B cell (primary cell): ENCODE measurements at regions not wholly inside any gene's neighbourhood (a gene's known extent, or its start where the extent isn't known, plus 50 kb on each side); places are given as distances from the start of the nearest gene placed in this dataset.

Source experiments
- ATAC-seq: fragments of 200-7000 bp; cut with Tn5 transposase; one replicate; pipeline ENCODE4 v1.10.0; 2021; ENCODE audit warnings: low read depth, mild to moderate bottlenecking, moderate number of reproducible peaks, moderate library complexity
- CTCF ChIA-PET: fragments of 350-600 bp; sonication (Branson Sonifier 250); formaldehyde crosslinking; loops from one replicate; lab custom pipeline; 2021; ENCODE audit warnings: antibody characterized with exemption, inconsistent platforms; lab: Charles Lee
- POLR2A ChIA-PET: fragments of 350-600 bp; sonication (Branson Sonifier 250); formaldehyde crosslinking; loops from one replicate; lab custom pipeline; 2021; ENCODE audit warnings: antibody characterized with exemption; lab: Charles Lee
- DNase-seq: peaks from one replicate; pipeline ENCODE4 v3.0.0; 2013
- H2AFZ ChIP-seq: 2 replicates; pipeline ENCODE4 v1.6.1; 2012; ENCODE audit warnings: mild to moderate bottlenecking, low read depth, low read length; ENCODE audit not compliant: insufficient read depth, poor library complexity, severe bottlenecking
- H3K27ac ChIP-seq, 2 donors: 1 replicate in 1 of 2; 2 replicates in 1 of 2; pipeline ENCODE4 v1.5.1; 2012 to 2013; ENCODE audit warnings: low read length in 2 of 2, mild to moderate bottlenecking in 2 of 2, moderate library complexity in 1 of 2
- H3K27me3 ChIP-seq, 4 experiments: fragments of 200-600 bp in 1 of 4; sonication (generic) in 1 of 4; replicated peaks in 1 of 4; 1 replicate in 2 of 4; 2 replicates in 2 of 4; pipeline versions ENCODE4 v1.6.1 to v1.7.0; 2013 to 2016; ENCODE audit warnings: low read length in 3 of 4, mild to moderate bottlenecking in 2 of 4, mixed read lengths in 1 of 4, moderate library complexity in 1 of 4; ENCODE audit not compliant: insufficient read depth in 4 of 4, control insufficient read depth in 3 of 4; ENCODE audit errors: control extremely low read depth in 1 of 4
- H3K36me3 ChIP-seq, 2 experiments: replicated peaks in 1 of 2; 1 replicate in 1 of 2; 2 replicates in 1 of 2; pipeline versions ENCODE4 v1.6.1 to v1.7.1; 2013; ENCODE audit warnings: low read length in 1 of 2; ENCODE audit not compliant: insufficient read depth in 2 of 2, control insufficient read depth in 1 of 2; ENCODE audit errors: control extremely low read depth in 1 of 2, extremely low read depth in 1 of 2
- H3K4me1 ChIP-seq, 2 donors: fragments of 200-600 bp in 1 of 2; sonication (generic) in 1 of 2; 1 replicate in 1 of 2; 2 replicates in 1 of 2; pipeline versions ENCODE4 v1.5.1 to v1.6.1; 2013 to 2017; ENCODE audit warnings: low read length in 2 of 2; ENCODE audit not compliant: control insufficient read depth in 2 of 2, insufficient read depth in 2 of 2
- H3K4me2 ChIP-seq: replicated peaks from 2 replicates; pipeline ENCODE3; 2012; ENCODE audit warnings: mild to moderate bottlenecking, low read depth, low read length; ENCODE audit not compliant: poor library complexity, severe bottlenecking
- H3K4me3 ChIP-seq, 5 experiments: fragments of 200-600 bp in 1 of 5; sonication (generic) in 1 of 5; 1 replicate in 3 of 5; 2 replicates in 2 of 5; pipeline versions ENCODE4 v1.5.1 to v1.7.0; 2011 to 2016; ENCODE audit warnings: low read length in 4 of 5, mild to moderate bottlenecking in 4 of 5, low read depth in 2 of 5, control low read depth in 1 of 5, moderate library complexity in 1 of 5; ENCODE audit not compliant: insufficient read depth in 1 of 5; ENCODE audit errors: control extremely low read depth in 1 of 5, extremely low read depth in 1 of 5
- H3K79me2 ChIP-seq: fragments of 200-600 bp; sonication (generic); one replicate; pipeline ENCODE4 v1.6.0; 2016; ENCODE audit warnings: low read length; ENCODE audit not compliant: control insufficient read depth, insufficient read depth
- H3K9ac ChIP-seq: fragments of 200-600 bp; sonication (generic); 2 replicates; pipeline ENCODE4 v1.6.1; 2017; ENCODE audit warnings: mild to moderate bottlenecking, low read length, moderate library complexity
- H3K9me3 ChIP-seq, 3 donors: one replicate each; pipeline versions ENCODE4 v1.6.1 to v1.7.1; 2013; ENCODE audit warnings: low read length in 2 of 3; ENCODE audit not compliant: control insufficient read depth in 2 of 3, insufficient read depth in 1 of 3; ENCODE audit errors: control extremely low read depth in 1 of 3
- H4K20me1 ChIP-seq: 2 replicates; pipeline ENCODE4 v1.6.0; 2012; ENCODE audit warnings: mild to moderate bottlenecking, low read length; ENCODE audit not compliant: insufficient read depth, control insufficient read depth, poor library complexity, severe bottlenecking
- H3K27ac Mint-ChIP-seq: one replicate; pipeline ENCODE4 v1.8.0; 2021; ENCODE audit warnings: mixed read lengths
- H3K27me3 Mint-ChIP-seq: one replicate; pipeline ENCODE4 v1.8.0; 2021; ENCODE audit warnings: mixed read lengths
- H3K4me1 Mint-ChIP-seq: one replicate; pipeline ENCODE4 v1.8.0; 2021; ENCODE audit warnings: mixed read lengths
- H3K4me3 Mint-ChIP-seq: one replicate; pipeline ENCODE4 v1.8.0; 2021; ENCODE audit warnings: mixed read lengths
- H3K9me3 Mint-ChIP-seq: one replicate; pipeline ENCODE4 v1.8.0; 2022; ENCODE audit warnings: mixed read lengths; ENCODE audit not compliant: insufficient read depth
- EZH2 ChIP-seq: IDR thresholded peaks from 2 replicates; pipeline ENCODE4 v1.6.1; 2012; ENCODE audit warnings: borderline replicate concordance, low read depth, mild to moderate bottlenecking, moderate library complexity, low read length; ENCODE audit not compliant: insufficient read depth, poor library complexity, severe bottlenecking
- WGBS: methylation state at CpG from one replicate; pipeline ENCODE4 v1.1.5; 2013; ENCODE audit warnings: missing lambda C conversion rate; ENCODE audit not compliant: insufficient coverage; 5-methylcytosine and 5-hydroxymethylcytosine counted together
- intact Hi-C: fragments of 100-400 bp; cut with micrococcal nuclease; formaldehyde crosslinking; loops from one replicate; pipeline ENCODE4 v1.10.0; 2022
- TF ChIP-seq, protein P1 (sequence below): fragments of 200-600 bp; IDR thresholded peaks from one replicate; pipeline ENCODE4 v1.8.0; 2022; ENCODE audit warnings: antibody characterized with exemption, mild to moderate bottlenecking

DNA sequence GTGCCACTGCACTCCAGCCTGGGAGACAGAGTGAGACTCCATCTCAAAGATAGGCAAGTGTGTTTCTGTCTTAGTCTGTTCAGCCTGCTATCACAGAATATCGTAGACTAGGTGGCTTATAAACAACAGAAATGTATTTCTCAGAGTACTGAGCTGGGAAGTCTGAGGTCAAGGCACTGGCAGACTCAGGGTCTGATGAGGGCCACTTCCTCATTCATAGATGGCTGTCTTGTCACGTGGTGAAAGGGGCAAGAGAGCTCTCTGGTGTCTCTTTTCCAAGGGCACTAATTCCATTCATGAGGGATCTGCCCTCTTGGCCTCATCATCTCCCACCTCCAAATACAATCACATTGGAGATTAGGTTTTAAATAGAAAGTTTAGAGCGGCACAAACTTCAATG lies 95.6 kb upstream of the PHACTR3 start:
- Histone ChIP-seq H3K4me1 (no peaks in the 10 kb centered on the region), H3K9me3 (no peaks in the 10 kb centered on the region), H4K20me1 (no peaks in the 10 kb centered on the region), H3K36me3 (no peaks in the 10 kb centered on the region), H3K9ac (no peak overlapping the region), H3K4me3 (no peak overlapping the region), H3K27ac (no peak overlapping the region), H2AFZ (no peak overlapping the region), H3K4me2 (no peak overlapping the region), H3K27me3 (peaks cover 0 to 3% (median 0%) of the 10 kb centered on the region in 4 experiments), H3K79me2 (no peaks in the 10 kb centered on the region)
- CTCF ChIA-PET, result interaction anchor here (2.8 kb wide), 1 partner anchor 13 kb away, joined by 11 read pairs; no protein-coding TSS in a partner anchor
- TF ChIP-seq, protein P1, sequence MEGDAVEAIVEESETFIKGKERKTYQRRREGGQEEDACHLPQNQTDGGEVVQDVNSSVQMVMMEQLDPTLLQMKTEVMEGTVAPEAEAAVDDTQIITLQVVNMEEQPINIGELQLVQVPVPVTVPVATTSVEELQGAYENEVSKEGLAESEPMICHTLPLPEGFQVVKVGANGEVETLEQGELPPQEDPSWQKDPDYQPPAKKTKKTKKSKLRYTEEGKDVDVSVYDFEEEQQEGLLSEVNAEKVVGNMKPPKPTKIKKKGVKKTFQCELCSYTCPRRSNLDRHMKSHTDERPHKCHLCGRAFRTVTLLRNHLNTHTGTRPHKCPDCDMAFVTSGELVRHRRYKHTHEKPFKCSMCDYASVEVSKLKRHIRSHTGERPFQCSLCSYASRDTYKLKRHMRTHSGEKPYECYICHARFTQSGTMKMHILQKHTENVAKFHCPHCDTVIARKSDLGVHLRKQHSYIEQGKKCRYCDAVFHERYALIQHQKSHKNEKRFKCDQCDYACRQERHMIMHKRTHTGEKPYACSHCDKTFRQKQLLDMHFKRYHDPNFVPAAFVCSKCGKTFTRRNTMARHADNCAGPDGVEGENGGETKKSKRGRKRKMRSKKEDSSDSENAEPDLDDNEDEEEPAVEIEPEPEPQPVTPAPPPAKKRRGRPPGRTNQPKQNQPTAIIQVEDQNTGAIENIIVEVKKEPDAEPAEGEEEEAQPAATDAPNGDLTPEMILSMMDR, result no peak
- TF ChIP-seq EZH2, result no peak
- DNase-seq (no peak), ATAC-seq (no peak)
- Mint-ChIP-seq H3K27ac (no peak overlapping the region), H3K27me3 (peaks cover 15% of the 10 kb centered on the region), H3K4me1 (no peaks in the 10 kb centered on the region), H3K4me3 (no peak overlapping the region), H3K9me3 (no peaks in the 10 kb centered on the region)
- intact Hi-C loops, result no loop called here
- POLR2A ChIA-PET, result no interaction called here
- 67% methylated on average over 1 of the region's 3 CpGs for WGBS

DNA sequence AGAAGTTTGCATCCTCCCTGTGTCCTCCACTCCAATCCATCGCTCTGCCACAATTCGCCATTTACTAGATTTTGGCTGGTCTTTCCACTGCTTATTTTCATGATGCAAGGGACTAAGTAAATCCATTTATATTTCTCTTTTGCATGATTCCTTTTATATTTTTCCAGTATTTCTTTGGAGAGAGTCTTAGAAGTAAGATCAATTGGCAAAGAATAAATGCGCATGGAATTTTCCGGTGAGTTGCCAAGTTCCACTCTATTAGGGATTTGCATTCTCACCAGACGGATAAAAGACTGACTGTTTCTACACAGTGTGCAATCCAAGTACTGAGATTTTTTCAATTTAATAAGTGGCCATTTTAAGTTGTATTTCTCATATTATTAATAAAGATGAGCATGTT lies 91.7 kb upstream of the PHACTR3 start:
- Histone ChIP-seq H3K27ac (no peak overlapping the region), H3K9ac (no peak overlapping the region), H3K4me1 (no peaks in the 10 kb centered on the region), H3K9me3 (peaks cover 0 to 8% (median 0%) of the 10 kb centered on the region in 3 donors), H3K4me3 (no peak overlapping the region), H4K20me1 (no peaks in the 10 kb centered on the region), H3K27me3 (peaks cover 0 to 17% (median 1%) of the 10 kb centered on the region in 4 experiments), H2AFZ (no peak overlapping the region), H3K79me2 (no peaks in the 10 kb centered on the region), H3K36me3 (no peaks in the 10 kb centered on the region), H3K4me2 (no peak overlapping the region)
- H3K4me3 Mint-ChIP-seq, result no peak overlapping the region
- DNase-seq (no peak), ATAC-seq (no peak)
- POLR2A ChIA-PET, result no interaction called here
- 100% methylated on average over 2 of the region's 5 CpGs for WGBS
- no peak for TF ChIP-seq EZH2
- TF ChIP-seq, protein P1, result no peak
- no peaks in the 10 kb centered on the region for H3K4me1 Mint-ChIP-seq
- intact Hi-C loops, result no loop called here
- CTCF ChIA-PET, result interaction anchor here (1.0 to 1.8 kb wide), 2 partner anchors 26 to 59 kb away, joined by 3 to 4 read pairs; no protein-coding TSS in a partner anchor
- no peak overlapping the region for H3K27ac Mint-ChIP-seq
- H3K27me3 Mint-ChIP-seq, result peaks cover 39% of the 10 kb centered on the region
- H3K9me3 Mint-ChIP-seq, result no peaks in the 10 kb centered on the region
